ENCODE measurements at regions not wholly inside any gene's neighbourhood (a gene's known extent, or its start where the extent isn't known, plus 50 kb on each side); places are given as distances from the start of the nearest gene placed in this dataset.
"Not testable (repeated sequence)": the region's sequence is repeated elsewhere in the genome, so short reads cannot be mapped to it uniquely, and the experiment has no call there.

DNA sequence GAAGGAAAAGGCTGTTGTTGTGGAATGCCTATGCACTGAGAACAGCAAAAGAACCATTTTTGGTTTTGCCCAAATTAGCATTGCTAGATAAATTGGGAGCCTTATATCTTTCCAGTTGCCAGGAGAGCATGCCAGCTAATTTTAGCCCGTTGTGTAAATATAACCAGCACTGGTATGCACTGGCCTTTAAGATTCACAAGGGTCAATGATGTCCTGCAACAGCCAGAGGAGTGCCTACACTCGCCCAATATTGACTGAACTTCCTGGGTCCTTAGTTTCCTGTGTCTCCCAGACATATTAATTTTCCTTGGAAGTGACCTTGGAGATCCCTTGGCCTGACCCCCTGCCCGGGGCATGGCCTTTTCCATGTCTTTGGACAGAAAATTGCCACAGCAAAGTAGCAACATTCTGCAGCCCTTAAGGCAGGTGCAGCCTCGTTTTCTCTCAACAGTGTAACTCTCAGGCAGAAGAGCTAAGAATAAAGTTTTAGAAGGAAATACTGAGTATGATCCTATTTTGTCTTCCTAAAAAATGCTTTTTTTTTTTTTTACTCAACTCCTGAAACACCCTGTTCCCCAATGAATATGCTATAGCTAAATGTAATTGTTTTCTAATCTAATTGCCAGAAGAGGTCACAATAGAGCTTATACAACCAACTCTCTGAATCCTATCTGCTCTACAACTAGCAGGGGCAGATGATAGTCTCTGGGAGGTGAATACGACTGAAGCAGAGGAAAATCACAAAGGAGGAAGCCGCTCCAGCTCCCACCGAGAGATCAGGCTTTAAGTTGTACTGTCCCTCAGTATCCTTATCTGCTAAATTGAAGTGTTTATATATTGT lies 131.9 kb upstream of the PCGF5 start:
- DNase-seq (ENCODE audit: low read depth): no peak

GRCh38 chr10:91090761-91091529 lies 129.5 kb upstream of the PCGF5 start:
- no peak for DNase-seq (ENCODE audit: low read depth)

DNA sequence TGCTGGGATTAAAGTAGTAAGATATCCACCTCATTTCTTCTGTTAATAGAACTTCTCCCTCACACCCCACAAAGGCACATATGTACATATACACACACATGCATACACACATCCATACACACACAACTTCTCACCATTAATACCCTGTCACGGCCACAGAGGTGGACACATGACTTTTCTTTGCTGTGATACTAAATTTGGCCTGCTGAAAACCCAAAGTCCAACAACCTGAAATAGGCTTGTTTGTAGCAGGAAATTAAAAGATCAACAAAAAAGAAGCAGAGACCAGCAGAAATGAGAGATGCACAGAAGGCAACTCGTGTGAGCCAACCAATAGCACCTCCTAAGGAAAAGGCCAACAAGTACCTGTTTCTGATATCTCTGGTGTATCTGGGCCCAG lies 128.7 kb upstream of the PCGF5 start:
- no peak for DNase-seq (ENCODE audit: low read depth)

- no peak for DNase-seq (ENCODE audit: low read depth)
Measured at GRCh38 chr10:91096274-91096673, 124.2 kb upstream of the PCGF5 start.

GRCh38 chr10:91097313-91097712 lies 123.2 kb upstream of the PCGF5 start:
- DNase-seq (ENCODE audit: low read depth): no peak

- not testable (repeated sequence) for DNase-seq (ENCODE audit: low read depth)
Measured at GRCh38 chr10:91098021-91098420, 122.4 kb upstream of the PCGF5 start.

GRCh38 chr10:91103384-91104192 lies 116.9 kb upstream of the PCGF5 start:
- no peak for DNase-seq (ENCODE audit: low read depth)

GRCh38 chr10:91104193-91105041 lies 116.0 kb upstream of the PCGF5 start:
- no peak for DNase-seq (ENCODE audit: low read depth)

DNA sequence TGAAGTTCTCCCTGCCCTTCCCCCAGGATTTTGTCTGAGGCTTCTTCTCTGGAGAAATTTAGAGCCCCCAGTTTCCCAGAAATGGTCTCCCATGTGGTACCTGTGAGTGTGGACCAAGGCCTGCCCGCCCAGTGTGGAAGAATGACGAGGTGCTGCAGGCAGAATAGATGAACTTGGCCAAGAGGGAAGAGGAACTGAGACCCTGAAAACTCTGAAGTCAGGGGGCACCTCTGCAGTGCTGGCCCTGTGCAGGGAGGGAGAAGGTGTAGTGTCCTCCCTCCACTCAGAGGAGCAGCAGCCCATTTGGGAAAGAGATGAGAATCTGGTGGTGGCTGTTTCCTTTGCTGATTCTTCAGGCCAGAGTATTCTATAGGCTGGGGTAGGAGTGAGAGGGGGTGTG lies 115.2 kb upstream of the PCGF5 start:
- no peak for DNase-seq (ENCODE audit: low read depth)

DNA sequence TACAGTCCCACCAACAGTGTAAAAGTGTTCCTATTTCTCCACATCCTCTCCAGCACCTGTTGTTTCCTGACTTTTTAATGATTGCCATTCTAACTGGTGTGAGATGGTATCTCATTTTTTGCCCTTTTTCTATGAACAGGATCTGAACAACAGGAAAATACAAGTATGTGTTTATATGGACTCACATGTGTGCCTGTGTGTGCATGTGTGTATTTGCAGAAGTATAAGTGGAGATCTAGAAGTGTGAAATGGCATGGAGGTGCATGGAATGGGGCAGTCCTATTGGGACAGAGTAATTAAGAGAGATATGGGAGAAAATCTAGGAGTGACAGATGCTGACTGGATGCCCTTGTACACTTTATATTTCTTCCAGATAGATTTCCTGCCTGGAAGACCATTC lies 111.6 kb upstream of the PCGF5 start:
- DNase-seq (ENCODE audit: low read depth): no peak

DNA sequence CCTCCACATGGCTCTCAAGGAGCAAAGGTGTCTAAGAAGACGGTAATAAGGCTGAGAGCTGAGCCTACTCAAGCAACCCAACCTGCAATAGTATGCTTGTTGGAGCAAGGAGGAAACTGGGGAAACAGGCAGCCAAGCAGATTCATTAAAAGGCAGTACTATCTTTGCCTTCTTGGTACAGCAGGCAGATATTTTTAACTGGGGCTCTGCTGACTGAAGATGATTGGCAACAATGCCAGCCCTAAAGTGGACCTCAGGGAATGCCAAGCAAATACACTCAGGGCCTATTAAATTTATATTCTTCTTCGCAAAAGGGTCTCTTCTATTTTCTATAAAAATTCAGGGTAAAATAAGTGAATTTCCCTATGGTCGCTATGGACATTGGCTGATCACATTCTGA lies 109.4 kb upstream of the PCGF5 start:
- no peak for DNase-seq (ENCODE audit: low read depth)

DNA sequence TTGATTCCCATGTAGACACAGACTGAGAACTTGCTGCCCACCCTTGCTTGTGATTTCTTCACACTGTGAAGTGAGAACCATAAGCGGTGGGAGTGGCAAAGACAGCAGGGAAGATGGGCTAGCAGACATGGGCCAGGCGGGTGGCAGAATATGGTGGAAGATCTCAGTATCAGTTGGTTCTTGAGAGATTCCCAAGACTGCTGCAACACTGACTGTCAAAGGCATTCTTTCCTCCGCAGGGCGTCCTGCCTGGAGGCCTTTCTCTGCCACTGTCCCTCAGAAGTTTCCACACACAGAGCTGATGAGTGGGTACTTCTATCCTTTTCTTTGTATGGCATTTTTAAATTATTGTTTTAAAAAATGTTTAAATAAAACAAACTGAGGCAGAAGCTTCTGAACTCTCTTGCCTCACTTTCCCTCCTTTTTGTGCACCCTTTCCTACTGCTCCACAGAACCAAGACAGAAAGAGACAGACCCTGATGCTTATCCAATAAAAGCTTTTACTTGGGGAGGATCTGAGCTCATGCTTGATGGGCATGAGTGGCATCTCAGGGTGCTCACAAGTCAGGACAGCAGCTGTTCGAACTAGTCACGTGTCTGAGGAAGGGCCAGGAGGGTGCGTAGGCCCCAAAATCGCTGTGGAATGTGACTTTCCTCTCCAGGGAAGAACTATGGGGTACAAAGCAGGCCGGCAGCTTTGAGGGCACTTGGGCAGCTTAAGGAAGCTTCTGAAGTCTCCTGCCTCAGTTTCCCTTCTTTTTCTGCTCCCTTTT lies 104.7 kb upstream of the PCGF5 start:
- no peak for DNase-seq (ENCODE audit: low read depth)

- DNase-seq (ENCODE audit: low read depth): no peak
Measured at GRCh38 chr10:91117505-91117904, 103.0 kb upstream of the PCGF5 start.

- DNase-seq (ENCODE audit: low read depth): no peak
Measured at GRCh38 chr10:91120348-91120747, 100.1 kb upstream of the PCGF5 start.

GRCh38 chr10:91123261-91123660 lies 97.2 kb upstream of the PCGF5 start:
- no peak for DNase-seq (ENCODE audit: low read depth)

DNA sequence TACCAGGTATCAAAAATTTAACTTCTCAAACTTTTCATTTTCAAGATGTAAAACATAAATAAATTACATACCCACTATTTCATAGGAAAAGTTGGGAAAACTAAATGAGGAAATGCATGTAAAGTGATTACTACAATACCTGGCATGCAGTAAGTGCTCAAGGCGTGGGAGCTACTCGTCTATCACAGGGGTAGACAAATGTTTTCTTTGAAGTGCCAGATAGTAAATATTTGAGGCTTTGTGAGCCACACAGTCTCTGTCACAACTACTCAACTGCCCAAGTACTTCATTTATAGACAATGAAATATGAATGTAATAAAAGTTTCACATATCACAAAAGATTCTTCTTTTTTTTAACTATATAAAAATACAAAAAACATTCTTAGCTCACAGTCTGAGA lies 96.4 kb upstream of the PCGF5 start:
- DNase-seq (ENCODE audit: low read depth): no peak

DNA sequence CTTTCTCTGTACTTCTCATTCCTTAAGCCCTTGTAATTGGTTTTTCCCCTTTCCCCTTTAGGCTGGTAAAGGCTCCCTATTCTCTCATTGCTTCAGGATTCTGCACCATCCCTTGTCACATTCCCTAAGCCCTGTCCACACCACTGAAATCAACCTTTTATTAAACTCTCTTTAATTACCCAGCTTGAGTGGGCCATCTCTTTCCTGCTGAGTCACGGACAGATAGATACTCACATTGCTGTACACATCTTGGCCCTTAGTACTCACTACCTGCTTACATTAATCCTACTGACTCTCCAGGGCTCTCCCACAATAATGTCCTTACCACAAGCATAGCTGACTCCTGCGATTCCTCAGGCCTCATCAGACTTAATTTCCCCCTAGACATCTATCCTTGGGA lies 94.0 kb upstream of the PCGF5 start:
- no peak for DNase-seq (ENCODE audit: low read depth)

- no peak for DNase-seq (ENCODE audit: low read depth)
Measured at GRCh38 chr10:91127341-91128082, 93.0 kb upstream of the PCGF5 start.

DNA sequence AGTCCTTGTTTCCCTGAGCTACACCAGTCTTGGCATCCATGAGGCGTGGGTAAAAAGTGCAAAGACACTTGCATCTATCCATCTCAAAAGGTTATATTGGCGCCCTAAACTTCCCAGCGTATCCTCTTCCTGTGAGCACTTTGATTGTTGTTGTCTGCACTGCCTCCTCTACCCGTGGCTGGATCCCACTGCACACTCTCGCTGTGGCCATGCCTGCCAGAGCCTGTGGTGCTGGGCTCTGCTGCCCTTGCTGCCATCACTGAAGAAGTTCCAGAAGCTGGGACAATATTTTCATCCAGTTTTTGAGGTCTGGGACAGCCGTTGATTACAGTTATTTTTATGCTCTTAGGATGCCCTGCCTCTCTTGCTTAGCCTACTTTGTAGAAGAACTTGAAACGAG lies 85.3 kb upstream of the PCGF5 start:
- no peak for DNase-seq (ENCODE audit: low read depth)

GRCh38 chr10:91137011-91137643 lies 83.3 kb upstream of the PCGF5 start:
- no peak for DNase-seq (ENCODE audit: low read depth)

All from non-pigmented ciliary epithelial cell (primary cell).